ENCODE measurements at regions not wholly inside any gene's neighbourhood (a gene's known extent, or its start where the extent isn't known, plus 50 kb on each side); places are given as distances from the start of the nearest gene placed in this dataset.

DNA sequence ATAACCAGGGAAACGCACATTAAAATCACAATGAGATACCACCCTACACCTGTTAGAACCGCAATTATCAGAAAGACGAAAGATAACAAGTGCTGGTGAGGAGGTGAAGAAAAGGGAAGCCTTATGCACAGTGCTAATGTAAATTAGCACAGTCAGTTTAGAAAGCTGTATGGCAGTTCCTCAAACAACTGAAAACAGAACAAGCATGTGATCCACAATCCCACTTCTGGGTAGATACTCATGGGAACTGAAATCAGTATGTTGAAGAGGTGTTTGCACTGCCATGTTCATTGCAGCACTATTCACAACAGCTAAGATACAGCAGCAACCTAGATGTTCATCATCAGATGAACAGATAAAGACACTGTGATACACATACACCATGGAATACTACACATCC is 75.0 kb upstream of the CCND1 start:
- no peak for DNase-seq (ENCODE audit: low read depth in 1 of 2, low spot score in 1 of 2)
- H3K9me3 ChIP-seq (ENCODE audit: low read depth): no peaks in the 10 kb centered on the region
- no peaks in the 10 kb centered on the region for H3K36me3 ChIP-seq
- no peak for TF ChIP-seq CTCF (IDR thresholded peaks at IDR 0.05; ENCODE audit: low read depth, low read length)
- H3K4me3 ChIP-seq: no peak overlapping the region
- H3K27me3 ChIP-seq: no peaks in the 10 kb centered on the region
- no peaks in the 10 kb centered on the region for H3K4me1 ChIP-seq (ENCODE audit: low read depth)
- H3K27ac ChIP-seq: no peak overlapping the region

GRCh38 chr11:69567951-69568808 is 72.8 kb upstream of the CCND1 start:
- no peak for DNase-seq (ENCODE audit: low read depth in 1 of 2, low spot score in 1 of 2)
- Histone ChIP-seq H3K36me3 (no peaks in the 10 kb centered on the region), H3K4me1 (ENCODE audit: low read depth) (no peaks in the 10 kb centered on the region), H3K27ac (no peak overlapping the region), H3K4me3 (no peak overlapping the region), H3K27me3 (no peaks in the 10 kb centered on the region), H3K9me3 (ENCODE audit: low read depth) (no peaks in the 10 kb centered on the region)
- no peak for TF ChIP-seq CTCF (IDR thresholded peaks at IDR 0.05; ENCODE audit: low read depth, low read length)

DNA sequence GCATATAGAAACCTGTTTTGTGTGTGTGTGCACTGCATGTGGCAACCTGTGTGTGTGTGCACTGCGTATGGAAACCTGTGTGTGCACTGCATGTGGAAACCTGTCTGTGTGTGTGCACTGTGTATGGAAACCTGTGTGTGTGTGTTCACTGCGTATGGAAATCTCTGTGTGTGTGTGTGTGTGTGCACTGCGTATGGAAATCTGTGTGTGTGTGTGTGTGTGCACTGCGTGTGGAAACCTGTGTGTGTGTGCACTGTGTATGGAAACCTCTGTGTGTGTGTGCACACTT is 72.2 kb upstream of the CCND1 start:
- no peaks in the 10 kb centered on the region for H3K36me3 ChIP-seq
- DNase-seq (ENCODE audit: low read depth in 1 of 2, low spot score in 1 of 2): no peak
- TF ChIP-seq CTCF (IDR thresholded peaks at IDR 0.05; ENCODE audit: low read depth, low read length): no peak
- no peaks in the 10 kb centered on the region for H3K4me1 ChIP-seq (ENCODE audit: low read depth)
- no peak overlapping the region for H3K27ac ChIP-seq
- H3K9me3 ChIP-seq (ENCODE audit: low read depth): no peaks in the 10 kb centered on the region
- H3K4me3 ChIP-seq: no peak overlapping the region
- H3K27me3 ChIP-seq: no peaks in the 10 kb centered on the region

DNA sequence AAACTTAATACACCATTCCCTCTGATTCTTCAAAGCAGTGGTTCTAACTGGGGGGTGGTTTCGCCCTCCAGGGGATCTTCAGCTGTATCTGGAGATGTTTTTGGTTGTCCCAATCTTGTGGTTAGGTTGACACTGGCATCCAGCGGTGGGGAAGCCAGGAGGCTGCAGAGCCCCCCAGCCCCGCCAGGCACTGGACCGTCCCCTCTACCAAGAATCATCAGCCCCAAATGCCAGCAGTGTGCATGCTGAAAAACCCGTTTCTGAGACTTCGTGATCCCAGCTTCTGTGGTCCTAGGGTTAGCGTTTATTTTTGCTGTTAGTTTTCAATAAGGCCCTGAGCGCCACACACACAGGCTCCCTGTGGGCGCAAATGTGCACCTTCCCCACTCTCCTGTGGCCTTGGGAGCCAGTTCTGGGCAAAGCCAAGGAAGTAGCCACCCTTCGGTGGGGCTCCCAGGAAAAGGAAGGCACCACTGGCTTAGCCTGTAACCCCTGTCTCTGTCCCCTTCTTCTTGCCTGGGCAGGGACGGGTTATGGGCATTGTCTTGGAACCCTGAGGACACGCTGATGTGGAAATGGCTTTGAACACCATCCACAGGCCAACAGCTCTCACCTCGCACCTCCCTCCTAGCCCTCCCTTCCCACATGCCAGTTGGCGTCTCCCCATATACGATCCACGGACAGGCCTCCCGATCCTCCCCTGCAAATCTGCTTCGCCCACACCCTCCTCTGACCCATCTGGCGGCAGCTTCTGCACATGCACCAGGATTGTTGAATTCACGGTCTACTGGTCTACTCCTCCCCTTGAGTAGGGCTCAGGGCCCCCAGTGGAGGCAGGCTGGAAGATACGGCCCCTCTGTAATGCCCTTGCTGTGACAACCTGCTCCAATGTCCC is 71.4 kb upstream of the CCND1 start:
- H3K27me3 ChIP-seq: no peaks in the 10 kb centered on the region
- DNase-seq (ENCODE audit: low read depth in 1 of 2, low spot score in 1 of 2): no peak
- no peaks in the 10 kb centered on the region for H3K4me1 ChIP-seq (ENCODE audit: low read depth)
- TF ChIP-seq CTCF (IDR thresholded peaks at IDR 0.05; ENCODE audit: low read depth, low read length): no peak
- H3K36me3 ChIP-seq: no peaks in the 10 kb centered on the region
- H3K4me3 ChIP-seq: no peak overlapping the region
- H3K27ac ChIP-seq: no peak overlapping the region
- no peaks in the 10 kb centered on the region for H3K9me3 ChIP-seq (ENCODE audit: low read depth)

DNA sequence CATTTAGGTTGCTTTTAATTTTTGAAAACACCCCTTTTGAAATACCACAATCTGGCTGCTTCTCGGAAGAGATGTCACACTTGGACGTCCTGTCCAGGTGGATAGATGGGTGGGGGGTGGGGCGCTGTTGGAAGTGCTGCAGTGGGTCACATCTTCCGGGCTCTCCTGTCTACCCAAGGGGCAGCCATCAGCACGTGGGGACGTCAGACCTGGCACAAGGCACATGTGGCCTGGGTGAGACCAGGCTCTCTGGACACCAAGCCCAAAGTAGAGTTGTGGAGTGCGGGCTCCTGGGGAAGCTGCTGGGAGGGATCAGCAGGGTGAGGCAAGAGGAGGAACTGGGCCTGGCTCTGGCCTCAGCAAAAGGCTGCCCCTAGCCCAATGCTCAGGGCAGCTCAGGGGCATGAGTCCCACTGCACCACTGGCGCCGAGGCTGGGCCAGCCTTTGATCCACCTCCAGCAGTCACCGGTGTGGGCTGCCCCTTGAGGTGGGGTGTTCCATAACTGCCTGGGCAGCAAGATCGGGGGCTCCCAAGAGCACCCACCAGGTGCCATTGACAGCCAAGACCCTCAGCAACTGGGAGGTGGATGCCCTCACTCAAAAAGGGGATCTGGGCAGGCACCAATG is 68.6 kb upstream of the CCND1 start:
- Histone ChIP-seq H3K9me3 (ENCODE audit: low read depth) (no peaks in the 10 kb centered on the region), H3K4me3 (no peak overlapping the region), H3K4me1 (ENCODE audit: low read depth) (no peaks in the 10 kb centered on the region), H3K27ac (no peak overlapping the region), H3K36me3 (no peaks in the 10 kb centered on the region), H3K27me3 (no peaks in the 10 kb centered on the region)
- TF ChIP-seq CTCF (IDR thresholded peaks at IDR 0.05; ENCODE audit: low read depth, low read length): no peak
- DNase-seq (ENCODE audit: low read depth in 1 of 2, low spot score in 1 of 2): no peak
